ENCODE measurements at regions not wholly inside any gene's neighbourhood (a gene's known extent, or its start where the extent isn't known, plus 50 kb on each side); places are given as distances from the start of the nearest gene placed in this dataset.

GRCh38 chr14:101418601-101419000 is 142.7 kb upstream of the DIO3 start:
- H3K27ac ChIP-seq (replicated peaks in 1 of 4): no peak overlapping the region
- TF ChIP-seq EP300 (IDR thresholded peaks at IDR 0.05) (no peak), CTCF (IDR thresholded peaks at IDR 0.05) (no peak), POLR2AphosphoS5 (IDR thresholded peaks at IDR 0.05) (no peak), POLR2A (IDR thresholded peaks at IDR 0.05; ENCODE audit: low read depth) (no peak)
- H3K36me3 ChIP-seq: no peaks in the 10 kb centered on the region
- H3K4me3 ChIP-seq: no peak overlapping the region
- H3K4me1 ChIP-seq: no peaks in the 10 kb centered on the region
- intact Hi-C loops (cut with DNase I): no loop called here
- WGBS: 67% methylated on average over 1 of the region's 1 CpG
- DNase-seq (ENCODE audit: extremely low spot score): no peak
- H3K27me3 ChIP-seq: peaks cover 0 to 7% (median 0%) of the 10 kb centered on the region in 4 donors
- H3K9me3 ChIP-seq: peaks cover 0 to 15% (median 0%) of the 10 kb centered on the region in 4 donors

GRCh38 chr14:101426466-101426865 is 134.8 kb upstream of the DIO3 start:
- no peaks in the 10 kb centered on the region for H3K4me1 ChIP-seq
- H3K27ac ChIP-seq (replicated peaks in 1 of 4): no peak overlapping the region
- peak; percentile 34 for DNase-seq (ENCODE audit: extremely low spot score)
- no peaks in the 10 kb centered on the region for H3K27me3 ChIP-seq
- no peak overlapping the region for H3K4me3 ChIP-seq
- whole genome bisulfite sequencing: 91% methylated on average over 3 of the region's 3 CpGs
- peaks cover 0 to 26% (median 10%) of the 10 kb centered on the region in 4 donors for H3K9me3 ChIP-seq
- intact Hi-C loops (cut with DNase I): no loop called here
- TF ChIP-seq POLR2A (IDR thresholded peaks at IDR 0.05; ENCODE audit: low read depth) (no peak), POLR2AphosphoS5 (IDR thresholded peaks at IDR 0.05) (no peak), CTCF (IDR thresholded peaks at IDR 0.05) (no peak), EP300 (IDR thresholded peaks at IDR 0.05) (no peak)
- no peaks in the 10 kb centered on the region for H3K36me3 ChIP-seq

GRCh38 chr14:101428409-101428808 is 132.9 kb upstream of the DIO3 start:
- WGBS: 96% methylated on average over 1 of the region's 1 CpG

GRCh38 chr14:101435546-101435945 is 125.7 kb upstream of the DIO3 start:
- no peaks in the 10 kb centered on the region for H3K9me3 ChIP-seq
- no peak overlapping the region for H3K4me3 ChIP-seq
- no peaks in the 10 kb centered on the region for H3K36me3 ChIP-seq
- peaks cover 0 to 10% (median 0%) of the 10 kb centered on the region in 4 donors for H3K27me3 ChIP-seq
- H3K27ac ChIP-seq (replicated peaks in 1 of 4): no peak overlapping the region
- whole genome bisulfite sequencing: 92% methylated on average over 8 of the region's 8 CpGs
- H3K4me1 ChIP-seq: no peaks in the 10 kb centered on the region
- intact Hi-C loops (cut with DNase I): no loop called here
- TF ChIP-seq EP300 (IDR thresholded peaks at IDR 0.05): no peak
- no peak for TF ChIP-seq POLR2AphosphoS5 (IDR thresholded peaks at IDR 0.05)
- TF ChIP-seq CTCF (IDR thresholded peaks at IDR 0.05): no peak
- no peak for TF ChIP-seq POLR2A (IDR thresholded peaks at IDR 0.05; ENCODE audit: low read depth)
- DNase-seq (ENCODE audit: extremely low spot score): no peak

More at GRCh38 chr14:101428409-101428808, 132.9 kb upstream of the DIO3 start:
- intact Hi-C loops (cut with DNase I): no loop called here
- Histone ChIP-seq H3K4me3 (no peak overlapping the region), H3K4me1 (no peaks in the 10 kb centered on the region), H3K9me3 (peaks cover 0 to 26% (median 10%) of the 10 kb centered on the region in 4 donors), H3K36me3 (no peaks in the 10 kb centered on the region), H3K27me3 (no peaks in the 10 kb centered on the region), H3K27ac (replicated peaks in 1 of 4) (no peak overlapping the region)
- no peak for DNase-seq (ENCODE audit: extremely low spot score)
- TF ChIP-seq CTCF (IDR thresholded peaks at IDR 0.05) (no peak), POLR2A (IDR thresholded peaks at IDR 0.05; ENCODE audit: low read depth) (no peak), POLR2AphosphoS5 (IDR thresholded peaks at IDR 0.05) (no peak), EP300 (IDR thresholded peaks at IDR 0.05) (no peak)

GRCh38 chr14:101439023-101439422 is 122.3 kb upstream of the DIO3 start:
- no peak for TF ChIP-seq EP300 (IDR thresholded peaks at IDR 0.05)
- TF ChIP-seq POLR2A (IDR thresholded peaks at IDR 0.05; ENCODE audit: low read depth): no peak
- no peak for TF ChIP-seq CTCF (IDR thresholded peaks at IDR 0.05)
- TF ChIP-seq POLR2AphosphoS5 (IDR thresholded peaks at IDR 0.05): no peak

More at GRCh38 chr14:101439023-101439422, 122.3 kb upstream of the DIO3 start:
- Histone ChIP-seq H3K9me3 (no peaks in the 10 kb centered on the region), H3K36me3 (no peaks in the 10 kb centered on the region), H3K4me3 (no peak overlapping the region), H3K27me3 (peaks cover 0 to 18% (median 0%) of the 10 kb centered on the region in 4 donors), H3K27ac (replicated peaks in 1 of 4) (no peak overlapping the region), H3K4me1 (no peaks in the 10 kb centered on the region)
- WGBS: 70% methylated on average over 3 of the region's 3 CpGs
- DNase-seq (ENCODE audit: extremely low spot score): no peak
- intact Hi-C loops (cut with DNase I): no loop called here
